Omental fat pad (tissue), 3 donors: ENCODE measurements at regions not wholly inside any gene's neighbourhood (a gene's known extent, or its start where the extent isn't known, plus 50 kb on each side); places are given as distances from the start of the nearest gene placed in this dataset.

Experiments used
- ATAC-seq: fragments of 150-250 bp; one replicate; pipeline ENCODE4 v1.9.1; 2016; ENCODE audit warnings: mild to moderate bottlenecking, moderate library complexity; ENCODE audit not compliant: low FRiP score
- DNase-seq: peaks from one replicate; pipeline ENCODE4 v3.0.0-alpha.2; 2019; ENCODE audit warnings: low spot score
- TF ChIP-seq, protein P1 (sequence below), 3 donors: fragments of 450-650 bp; IDR thresholded peaks; one replicate each; pipeline ENCODE4 v1.5.1; 2016 to 2017; ENCODE audit warnings: antibody characterized with exemption in 3 of 3, mild to moderate bottlenecking in 3 of 3, moderate library complexity in 2 of 3

DNA sequence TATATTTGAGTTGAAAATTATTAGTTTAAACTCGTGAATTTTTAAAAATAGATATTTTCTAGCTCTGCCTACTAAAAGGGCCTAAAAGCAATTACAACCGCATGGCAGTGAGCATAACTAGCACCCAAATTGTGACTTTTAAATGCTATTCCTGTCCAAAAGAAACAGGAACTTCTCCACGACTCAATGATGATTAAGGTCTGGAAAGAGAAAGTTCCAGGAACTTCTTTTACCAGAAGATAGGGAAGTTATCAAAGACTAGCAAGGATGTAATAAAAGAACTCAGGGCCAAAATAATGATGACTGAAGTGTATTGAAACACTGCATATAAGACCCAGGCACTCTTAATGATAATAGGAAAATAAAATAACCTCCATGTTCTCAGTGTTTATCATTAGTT is 313.0 kb downstream of the PLPP3 start:
- TF ChIP-seq, protein P1, sequence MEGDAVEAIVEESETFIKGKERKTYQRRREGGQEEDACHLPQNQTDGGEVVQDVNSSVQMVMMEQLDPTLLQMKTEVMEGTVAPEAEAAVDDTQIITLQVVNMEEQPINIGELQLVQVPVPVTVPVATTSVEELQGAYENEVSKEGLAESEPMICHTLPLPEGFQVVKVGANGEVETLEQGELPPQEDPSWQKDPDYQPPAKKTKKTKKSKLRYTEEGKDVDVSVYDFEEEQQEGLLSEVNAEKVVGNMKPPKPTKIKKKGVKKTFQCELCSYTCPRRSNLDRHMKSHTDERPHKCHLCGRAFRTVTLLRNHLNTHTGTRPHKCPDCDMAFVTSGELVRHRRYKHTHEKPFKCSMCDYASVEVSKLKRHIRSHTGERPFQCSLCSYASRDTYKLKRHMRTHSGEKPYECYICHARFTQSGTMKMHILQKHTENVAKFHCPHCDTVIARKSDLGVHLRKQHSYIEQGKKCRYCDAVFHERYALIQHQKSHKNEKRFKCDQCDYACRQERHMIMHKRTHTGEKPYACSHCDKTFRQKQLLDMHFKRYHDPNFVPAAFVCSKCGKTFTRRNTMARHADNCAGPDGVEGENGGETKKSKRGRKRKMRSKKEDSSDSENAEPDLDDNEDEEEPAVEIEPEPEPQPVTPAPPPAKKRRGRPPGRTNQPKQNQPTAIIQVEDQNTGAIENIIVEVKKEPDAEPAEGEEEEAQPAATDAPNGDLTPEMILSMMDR (IDR thresholded peaks at IDR 0.05) = no peak
- DNase-seq (no peak), ATAC-seq (no peak)

DNA sequence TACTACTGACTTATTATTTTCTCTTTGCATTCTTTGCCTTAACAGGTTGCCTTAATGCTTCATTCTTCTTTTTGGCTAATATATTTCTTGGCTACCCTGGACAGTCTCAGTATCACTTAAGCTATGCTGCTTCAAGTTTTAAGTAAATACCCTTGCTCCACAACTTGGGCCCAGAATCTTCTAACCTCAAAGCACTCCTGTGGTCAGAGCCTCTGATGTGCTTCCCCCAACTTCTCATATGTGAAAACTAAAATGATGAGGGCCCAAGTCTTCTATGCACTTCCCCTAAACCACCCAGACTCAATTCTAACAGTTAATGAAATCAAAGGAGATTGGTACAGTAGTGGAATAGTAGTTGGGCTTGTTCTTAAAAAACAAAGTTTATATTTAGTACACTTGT is 314.1 kb downstream of the PLPP3 start:
- TF ChIP-seq, protein P1 (IDR thresholded peaks at IDR 0.05) = no peak
- no peak for DNase-seq
- ATAC-seq = no peak

DNA sequence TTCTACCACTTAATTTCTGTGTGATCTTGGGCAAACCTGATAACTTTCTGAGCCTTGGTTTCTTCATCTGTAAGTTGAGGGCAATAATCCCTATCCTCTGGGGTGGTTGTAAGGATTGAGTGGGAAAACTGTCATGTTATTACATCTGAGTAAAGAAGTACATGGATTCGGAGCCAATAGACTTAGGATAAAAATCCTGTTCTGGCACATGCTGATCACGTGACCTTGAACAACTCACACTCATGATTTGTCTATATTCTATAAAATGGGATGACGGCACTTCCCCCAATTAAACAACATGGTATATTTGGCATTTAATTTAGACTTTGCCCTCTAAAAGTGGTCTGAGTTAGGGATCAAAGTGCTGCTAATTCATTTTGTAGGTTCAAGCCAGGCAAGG is 315.5 kb downstream of the PLPP3 start:
- ATAC-seq (no peak), DNase-seq (no peak)
- TF ChIP-seq, protein P1 (IDR thresholded peaks at IDR 0.05) = no peak

DNA sequence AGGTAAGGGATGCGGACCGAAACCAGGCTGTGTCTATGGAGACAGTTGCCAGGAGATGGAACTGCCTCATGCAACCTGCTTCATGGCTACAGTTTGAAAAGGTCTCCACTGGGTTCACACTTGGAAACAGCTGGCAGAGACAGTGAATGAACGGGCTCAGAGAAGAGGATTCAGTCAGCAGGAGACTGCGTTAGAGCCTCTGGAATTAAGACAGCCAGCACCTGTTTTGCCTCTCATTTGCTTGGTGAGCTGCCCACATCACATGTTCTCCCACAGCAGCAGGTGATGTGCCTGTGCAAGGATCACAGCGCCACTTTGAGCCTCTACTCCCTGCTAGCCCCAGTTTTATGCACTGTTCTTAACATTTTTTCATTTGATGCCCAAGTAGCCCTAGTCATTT is 321.0 kb downstream of the PLPP3 start:
- ATAC-seq = no peak
- DNase-seq = no peak
- TF ChIP-seq, protein P1 (IDR thresholded peaks at IDR 0.05) = no peak

DNA sequence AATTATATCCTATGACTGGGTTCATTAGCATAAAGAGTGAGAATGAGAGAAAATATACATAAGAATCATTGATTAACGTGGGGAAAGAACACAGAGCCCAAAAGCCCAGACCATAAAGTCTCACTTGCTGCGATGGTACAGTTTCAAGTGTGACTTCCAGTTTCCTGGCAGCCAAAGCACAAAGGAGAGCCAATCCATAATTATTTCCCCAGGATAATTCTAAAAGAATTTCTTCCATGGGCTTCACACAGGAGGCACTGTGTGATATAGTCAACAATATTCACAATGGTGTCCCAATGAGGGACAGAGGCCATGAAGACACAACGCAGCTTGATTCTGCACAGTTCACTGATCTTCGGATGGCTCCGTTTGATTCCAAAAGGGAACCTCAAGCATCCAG is 321.6 kb downstream of the PLPP3 start:
- no peak for ATAC-seq
- TF ChIP-seq, protein P1 (IDR thresholded peaks at IDR 0.05) = no peak
- DNase-seq = no peak

DNA sequence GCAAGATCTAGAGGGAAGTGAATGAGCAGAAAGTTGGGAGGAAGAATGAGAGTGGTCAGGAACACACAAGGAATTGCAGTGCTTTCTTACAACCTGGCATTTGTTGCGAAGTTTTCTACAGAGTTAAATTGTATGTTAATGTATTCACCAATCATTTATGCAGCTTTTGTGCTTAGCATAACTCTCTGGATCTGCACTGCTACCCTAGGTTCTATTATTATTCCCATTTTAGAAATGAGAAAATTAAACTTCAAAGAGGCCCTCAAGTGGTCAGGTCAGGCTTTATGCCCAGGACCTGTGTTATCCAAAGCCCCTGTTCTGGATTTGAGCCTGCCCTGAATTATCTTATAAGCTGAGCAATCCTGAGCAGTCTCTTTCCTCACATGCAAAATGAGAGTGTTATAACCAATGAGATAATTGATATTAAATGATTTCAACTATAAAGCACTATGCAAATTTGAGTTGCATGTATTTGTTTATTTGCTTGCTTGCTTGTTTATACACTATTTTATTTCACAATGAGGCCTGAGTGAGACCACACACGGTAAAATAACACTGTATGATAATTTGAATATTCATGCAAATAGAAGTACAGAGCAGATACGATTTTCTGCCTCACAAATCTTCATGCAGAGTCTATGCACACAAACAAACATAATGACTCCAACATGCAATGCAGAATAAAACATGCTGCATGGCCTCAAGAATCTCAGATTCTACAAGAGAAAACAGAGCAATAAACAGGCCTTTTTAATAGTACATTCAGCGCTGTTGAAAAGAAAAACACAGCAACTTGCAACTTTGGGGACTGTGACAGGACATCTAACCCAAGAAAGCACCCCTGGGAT is 323.0 kb downstream of the PLPP3 start:
- no peak for ATAC-seq
- TF ChIP-seq, protein P1 (IDR thresholded peaks at IDR 0.05) = no peak
- no peak for DNase-seq

DNA sequence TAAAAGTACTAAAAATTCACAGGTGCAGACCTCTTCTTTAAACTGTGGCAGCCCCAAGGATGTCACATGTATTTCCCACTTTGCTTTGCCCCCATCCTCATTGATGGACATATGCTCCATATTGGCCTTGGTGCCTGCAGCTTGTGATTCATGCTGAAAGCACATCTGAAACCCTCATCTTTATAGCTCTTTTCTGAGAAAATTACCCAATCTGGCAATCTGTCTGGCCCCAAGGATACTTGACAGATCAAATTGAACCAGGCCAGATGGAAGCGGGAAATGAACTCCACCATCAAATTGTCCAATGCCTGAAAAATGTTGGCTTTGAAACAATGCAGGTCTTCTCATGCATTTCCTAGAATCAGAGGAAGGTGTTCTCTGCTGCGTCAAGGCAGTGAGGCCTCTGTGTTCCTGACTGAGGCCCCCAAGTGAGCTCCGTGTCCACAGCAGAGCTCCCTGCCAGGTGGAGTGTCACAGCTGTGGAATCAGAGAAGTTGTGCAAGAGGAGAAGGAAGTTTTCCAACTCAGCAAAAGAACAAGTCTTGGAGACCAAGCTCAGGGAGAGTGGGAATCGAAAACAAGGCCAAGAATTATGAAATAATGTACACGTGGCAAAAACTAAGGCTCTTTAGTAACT is 323.7 kb downstream of the PLPP3 start:
- ATAC-seq (peak; percentile 96), DNase-seq (peak; percentile 44)
- TF ChIP-seq, protein P1 (IDR thresholded peaks at IDR 0.05) = no peak
